ENCODE measurements at regions not wholly inside any gene's neighbourhood (a gene's known extent, or its start where the extent isn't known, plus 50 kb on each side); places are given as distances from the start of the nearest gene placed in this dataset.

DNA sequence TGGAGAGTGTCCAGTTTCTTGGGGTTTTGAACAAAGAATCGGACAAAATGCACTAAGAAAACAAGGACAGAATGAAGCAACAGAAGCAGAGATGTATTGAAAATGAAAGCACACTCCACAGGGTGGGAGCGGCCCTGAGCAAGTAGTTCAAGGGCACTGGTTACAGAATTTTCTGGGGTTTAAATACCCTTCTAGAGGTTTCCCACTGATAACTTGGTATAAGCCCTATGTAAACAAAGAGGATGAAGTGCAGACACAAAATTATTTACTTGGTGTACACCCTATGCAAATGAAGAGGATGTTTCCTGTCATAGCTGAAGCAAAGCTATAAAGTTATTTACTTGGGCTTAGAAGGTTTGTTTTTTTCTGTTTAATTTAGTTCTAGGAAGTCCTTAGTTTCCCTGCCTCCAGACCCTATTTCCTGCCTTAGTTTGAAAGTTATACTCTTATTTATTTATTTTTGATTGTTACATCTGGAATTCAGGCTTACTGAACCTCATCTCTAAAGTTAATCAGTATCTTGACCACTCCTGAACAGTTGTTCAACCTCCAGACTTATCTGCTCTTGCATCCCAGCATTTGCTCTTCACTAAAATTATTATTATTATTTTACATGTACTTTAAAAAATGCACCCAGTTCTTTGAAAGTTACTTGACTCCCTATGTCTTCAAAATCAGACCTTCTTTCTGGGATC lies 193.5 kb downstream of the SPP2 start:
- DNase-seq, result no peak

DNA sequence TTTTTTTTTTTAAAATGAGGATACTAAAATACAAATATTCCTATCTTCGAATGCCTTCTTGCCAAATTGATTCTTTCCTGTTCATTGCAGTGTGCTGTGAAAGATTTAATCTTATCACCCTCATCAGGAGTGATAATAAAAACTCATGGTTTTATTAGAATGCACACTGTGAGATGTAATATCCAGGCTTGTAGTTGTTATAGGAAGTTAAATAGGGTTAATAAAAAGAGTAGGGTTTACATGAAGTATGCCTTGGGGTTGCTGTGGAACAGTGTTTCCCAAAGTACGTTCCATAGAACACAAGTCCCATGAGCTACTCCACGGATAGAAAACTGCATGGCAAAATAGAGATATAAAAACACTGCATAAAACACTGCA lies 191.9 kb downstream of the SPP2 start:
- no peak for DNase-seq

GRCh38 chr2:234241656-234242458 lies 191.4 kb downstream of the SPP2 start:
- no peak for DNase-seq

GRCh38 chr2:234240917-234241316 lies 190.4 kb downstream of the SPP2 start:
- DNase-seq, result no peak

DNA sequence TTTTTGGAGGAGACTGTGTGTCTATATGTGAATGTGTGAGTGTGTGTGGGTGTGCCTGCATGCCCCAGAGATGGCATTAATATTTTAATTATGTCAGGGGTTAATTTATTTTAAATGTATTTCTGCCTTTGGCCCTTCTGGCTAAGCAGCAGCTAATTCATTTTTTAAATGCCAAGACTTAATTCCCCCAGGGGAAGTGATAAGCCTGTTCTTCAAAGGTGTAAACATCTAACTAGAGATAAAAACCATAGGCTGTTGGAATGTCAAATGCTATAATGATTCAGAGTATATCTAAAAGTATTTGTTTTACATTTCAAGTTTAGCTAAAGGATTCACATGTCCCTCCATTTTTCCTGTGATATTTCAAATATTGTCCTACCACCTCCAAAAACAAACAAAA lies 184.7 kb downstream of the SPP2 start:
- DNase-seq, result no peak

DNA sequence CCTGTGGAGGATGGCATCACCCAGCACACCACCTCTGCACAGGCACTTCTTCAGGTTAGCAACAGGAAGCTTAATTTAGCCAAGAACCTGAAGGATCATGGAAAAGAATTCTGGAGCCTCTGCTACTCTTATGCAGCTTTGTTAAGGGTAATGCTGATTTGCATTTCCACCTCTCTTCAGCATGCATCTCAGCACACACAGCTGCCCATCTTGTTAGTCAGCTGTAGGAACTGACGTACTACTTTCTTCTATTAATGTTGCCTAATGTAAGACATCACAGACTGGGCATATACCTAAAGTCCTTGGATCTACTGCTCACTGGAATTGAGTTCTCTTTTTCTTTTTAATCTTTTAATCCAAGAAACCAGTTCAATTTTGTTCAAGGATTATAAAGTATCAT lies 181.0 kb downstream of the SPP2 start:
- DNase-seq, result no peak

DNA sequence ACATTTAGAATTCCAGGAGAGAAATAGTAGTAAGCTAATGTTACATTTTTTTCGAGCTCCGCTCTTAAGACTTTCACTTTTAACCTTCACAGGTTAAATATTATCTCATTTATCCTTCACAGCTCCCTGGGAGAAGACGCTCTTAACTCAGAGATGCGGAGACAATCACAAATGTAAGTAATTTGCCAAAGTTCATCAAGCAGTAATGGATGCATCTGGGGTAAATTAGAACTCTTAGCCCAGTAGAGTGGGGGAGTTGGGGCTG lies 168.5 kb downstream of the SPP2 start:
- no peak for DNase-seq

DNA sequence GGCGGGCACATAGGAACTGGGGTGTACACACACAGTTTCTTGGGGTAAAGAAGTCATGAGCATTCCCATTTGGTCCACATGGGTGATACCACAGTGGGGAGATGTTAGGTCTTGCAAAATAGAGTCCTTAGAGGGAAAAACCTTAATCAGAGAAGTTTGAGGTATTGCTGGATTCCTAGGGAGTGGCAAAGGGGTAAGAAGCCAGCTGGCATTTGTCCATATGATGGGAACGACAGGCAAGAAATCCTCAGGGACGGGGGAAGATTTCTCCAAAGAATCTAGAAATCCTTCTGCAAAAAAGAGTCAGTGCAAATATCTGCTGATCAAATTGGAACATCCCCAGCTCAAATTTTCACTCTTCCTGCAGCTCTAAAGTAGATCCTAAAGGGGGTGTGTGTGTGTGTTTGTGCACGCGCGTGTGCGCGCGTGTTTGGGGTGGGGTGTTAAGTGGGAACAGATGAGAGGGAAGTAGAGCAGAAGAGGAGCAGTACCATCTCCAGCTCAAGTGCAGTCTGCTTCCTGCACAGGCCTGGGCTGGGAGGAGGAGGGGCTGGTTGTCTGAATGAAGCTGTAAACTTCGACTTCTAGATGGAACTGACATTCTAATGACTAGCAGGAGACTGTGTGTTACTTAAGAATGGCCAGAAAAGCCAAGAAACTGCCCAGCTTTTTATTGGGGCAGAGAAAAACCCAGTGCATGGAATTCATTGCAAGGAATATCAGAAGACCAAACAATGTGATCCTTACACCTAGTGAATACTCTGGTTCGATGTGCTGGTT lies 168.0 kb downstream of the SPP2 start:
- no peak for DNase-seq

- no peak for DNase-seq
Measured at GRCh38 chr2:234212534-234212933, 162.0 kb downstream of the SPP2 start.

GRCh38 chr2:234211797-234212196 lies 161.3 kb downstream of the SPP2 start:
- DNase-seq, result no peak

DNA sequence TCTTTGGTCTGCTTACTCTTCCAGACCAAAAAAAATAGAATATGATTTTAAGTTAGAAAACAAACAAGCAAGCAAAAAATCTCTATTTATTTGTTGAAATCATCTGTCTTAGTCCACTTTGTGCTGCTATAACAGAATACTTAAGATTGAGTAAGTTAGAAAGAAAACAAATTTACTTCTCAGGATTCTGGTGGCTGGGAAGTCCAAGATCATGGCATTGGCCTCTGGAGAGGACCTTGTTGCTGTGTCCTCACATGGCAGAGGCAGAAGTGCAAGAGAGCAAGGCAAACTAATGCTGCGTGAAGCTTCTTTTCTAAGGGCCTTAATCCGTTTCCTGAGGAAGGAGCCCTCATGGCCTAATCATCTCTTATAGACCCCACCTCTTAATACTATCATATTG lies 156.2 kb downstream of the SPP2 start:
- no peak for DNase-seq

- DNase-seq, result no peak
Measured at GRCh38 chr2:234204480-234204879, 154.0 kb downstream of the SPP2 start.

- no peak for DNase-seq
Measured at GRCh38 chr2:234203135-234203984, 152.9 kb downstream of the SPP2 start.

GRCh38 chr2:234202601-234203000 lies 152.1 kb downstream of the SPP2 start:
- DNase-seq, result no peak

DNA sequence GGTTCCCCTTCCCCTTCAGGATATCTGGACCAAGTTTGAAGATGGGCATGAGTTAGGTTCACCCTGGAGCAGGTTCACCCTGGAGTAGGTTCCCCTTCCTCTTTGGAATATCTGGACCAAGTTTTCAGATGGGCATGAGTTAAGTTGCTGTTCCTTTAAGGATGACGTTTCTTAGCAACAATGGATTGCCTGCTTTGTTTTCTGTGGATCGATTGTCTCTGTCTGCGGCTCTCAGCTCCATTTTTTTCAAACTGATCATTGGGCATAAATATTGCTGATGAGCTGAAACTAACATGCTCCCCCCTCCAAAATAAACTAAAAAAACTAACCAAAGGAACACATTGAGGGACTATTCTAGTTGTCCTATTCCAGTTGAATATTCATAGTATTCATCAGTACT lies 149.5 kb downstream of the SPP2 start:
- DNase-seq, result no peak

- no peak for DNase-seq
Measured at GRCh38 chr2:234198976-234199375, 148.5 kb downstream of the SPP2 start.

- no peak for DNase-seq
Measured at GRCh38 chr2:234195516-234195915, 145.0 kb downstream of the SPP2 start.

DNA sequence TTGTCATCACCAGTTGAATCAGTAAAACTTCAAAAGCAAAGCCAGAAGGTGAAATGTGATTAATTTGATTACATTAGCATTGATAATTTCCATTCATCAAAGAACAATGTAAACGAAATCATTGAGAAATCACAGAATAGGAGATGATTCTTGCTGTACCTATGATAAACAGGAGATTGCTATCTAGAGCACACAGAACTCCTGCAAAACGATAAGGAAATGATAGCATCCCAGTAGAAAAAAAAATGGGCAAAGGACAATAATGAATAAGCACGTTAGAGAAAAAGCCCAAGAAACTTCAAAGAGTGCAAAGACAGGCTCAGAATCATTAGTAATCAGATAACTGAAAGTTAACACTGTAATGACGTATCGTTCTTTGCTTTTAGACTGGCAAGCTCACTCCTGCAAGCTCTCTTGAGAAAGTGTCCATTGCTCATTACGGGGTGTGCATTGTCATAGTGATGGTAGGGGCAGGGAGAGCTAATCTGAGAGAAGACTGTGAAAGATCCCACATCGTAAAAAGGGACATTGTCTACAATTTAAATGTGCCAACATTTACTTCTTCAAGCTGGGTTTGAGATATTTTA lies 143.6 kb downstream of the SPP2 start:
- DNase-seq, result no peak

GRCh38 chr2:234191819-234192407 lies 141.4 kb downstream of the SPP2 start:
- no peak for DNase-seq

DNA sequence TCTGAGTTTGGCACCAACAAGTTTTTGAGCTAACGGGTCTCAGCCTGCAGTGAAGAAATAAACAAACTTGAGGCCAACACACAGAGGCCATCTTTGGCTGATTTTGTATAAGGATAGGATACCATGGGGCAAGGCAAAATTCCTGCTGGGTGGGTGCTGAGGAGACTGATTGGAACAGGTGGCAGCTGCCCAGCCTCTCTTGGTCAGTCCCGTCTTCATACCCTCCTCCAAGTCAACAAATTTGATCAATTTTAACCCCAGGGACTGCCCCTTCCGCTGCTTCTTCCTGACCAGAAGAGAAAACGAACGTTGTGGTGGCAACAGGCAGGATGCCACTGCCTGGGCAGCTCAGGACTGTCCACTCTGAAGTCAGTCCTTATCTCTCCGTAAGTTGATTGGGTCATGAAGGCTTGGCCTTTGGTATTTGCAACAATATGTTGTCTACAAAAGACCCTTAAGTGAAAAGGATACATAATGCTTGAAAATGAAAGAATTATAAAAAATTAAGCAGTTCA lies 139.3 kb downstream of the SPP2 start:
- no peak for DNase-seq

DNA sequence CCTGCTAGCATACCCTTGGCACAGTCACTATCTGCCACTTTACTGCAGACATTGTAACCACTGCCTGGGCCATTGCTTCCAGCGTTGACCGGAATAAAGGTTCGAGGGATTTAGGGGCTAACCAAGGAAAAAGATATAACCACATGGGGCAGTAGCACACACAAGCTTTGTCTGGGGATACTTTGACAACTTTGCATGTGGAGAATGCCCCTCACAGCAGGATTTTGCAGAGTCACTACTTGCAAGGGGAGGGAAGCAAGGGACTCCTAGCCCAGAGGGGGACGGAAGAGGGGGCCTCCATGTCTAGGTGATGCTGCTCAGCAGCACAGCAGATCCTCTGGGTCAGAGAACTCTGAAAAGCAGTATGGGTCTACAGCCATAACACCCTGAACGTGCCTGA lies 138.7 kb downstream of the SPP2 start:
- no peak for DNase-seq

Data from occipital lobe (tissue), 1 donor.